ENCODE measurements at regions not wholly inside any gene's neighbourhood (a gene's known extent, or its start where the extent isn't known, plus 50 kb on each side); places are given as distances from the start of the nearest gene placed in this dataset.

DNA sequence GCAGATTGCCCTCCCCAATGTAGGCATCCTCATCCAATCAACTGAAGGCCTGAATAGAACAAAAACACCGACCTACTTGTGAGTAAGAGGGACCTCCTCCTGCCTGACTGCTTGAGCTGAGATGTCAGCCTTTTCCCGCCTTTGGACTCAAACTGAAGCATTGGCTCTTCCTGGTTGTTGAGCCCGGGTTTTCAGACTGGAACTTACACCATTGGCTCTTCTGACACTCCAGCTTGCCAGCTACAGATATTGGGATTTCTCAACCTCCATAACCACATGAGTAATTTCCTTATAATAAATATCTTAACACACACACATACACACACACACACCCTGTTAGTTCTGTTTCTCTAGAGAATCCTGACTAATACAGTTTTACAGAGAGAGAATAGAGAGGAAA lies 173.4 kb upstream of the NTF3 start:
- TF ChIP-seq CTCF (IDR thresholded peaks at IDR 0.05; ENCODE audit: extremely low read depth in 1 of 2, insufficient read depth in 1 of 2, low read depth in 1 of 2, low read length in 2 of 2) (no peak), POLR2A (IDR thresholded peaks at IDR 0.05; ENCODE audit: low read depth, low read length) (no peak), POLR2AphosphoS5 (IDR thresholded peaks at IDR 0.05; ENCODE audit: insufficient read depth, low read depth, low read length) (no peak), EZH2 (IDR thresholded peaks at IDR 0.05; ENCODE audit: borderline replicate concordance, low read depth, low read length, severe bottlenecking) (no peak), MAX (IDR thresholded peaks at IDR 0.05; ENCODE audit: insufficient read depth, insufficient read length) (no peak), MYC (IDR thresholded peaks at IDR 0.05; ENCODE audit: low read depth, low read length) (no peak), GATA2 (IDR thresholded peaks at IDR 0.05; ENCODE audit: insufficient read depth, insufficient read length, low read depth, low read length) (no peak)

Data from endothelial cell of umbilical vein (primary cell).